ENCODE measurements at regions not wholly inside any gene's neighbourhood (a gene's known extent, or its start where the extent isn't known, plus 50 kb on each side); places are given as distances from the start of the nearest gene placed in this dataset.

- Histone ChIP-seq H3K4me1 (no peaks in the 10 kb centered on the region), H3K9me3 (no peaks in the 10 kb centered on the region), H3K27me3 (no peaks in the 10 kb centered on the region), H3K27ac (no peak overlapping the region), H3K36me3 (no peaks in the 10 kb centered on the region), H3K4me3 (no peak overlapping the region)
- TF ChIP-seq CTCF (IDR thresholded peaks at IDR 0.05) = no peak
- no peak for TF ChIP-seq POLR2AphosphoS5 (IDR thresholded peaks at IDR 0.05)
- TF ChIP-seq POLR2A (IDR thresholded peaks at IDR 0.05) = no peak
- TF ChIP-seq EP300 (IDR thresholded peaks at IDR 0.05) = no peak
- intact Hi-C loops (cut with DNase I; ENCODE audit: low total_unique reads) = no loop called here
- DNase-seq = no peak
These were observed 542.3 kb downstream of the NXPH1 start for GRCh38 chr7:8975681-8976080.

- Histone ChIP-seq H3K27ac (no peak overlapping the region), H3K27me3 (no peaks in the 10 kb centered on the region), H3K4me1 (no peaks in the 10 kb centered on the region), H3K4me3 (no peak overlapping the region), H3K9me3 (no peaks in the 10 kb centered on the region), H3K36me3 (no peaks in the 10 kb centered on the region)
- intact Hi-C loops (cut with DNase I; ENCODE audit: low total_unique reads) = no loop called here
- DNase-seq = no peak
- TF ChIP-seq EP300 (IDR thresholded peaks at IDR 0.05) (no peak), POLR2A (IDR thresholded peaks at IDR 0.05) (no peak), POLR2AphosphoS5 (IDR thresholded peaks at IDR 0.05) (no peak), CTCF (IDR thresholded peaks at IDR 0.05) (no peak)
- 69 to 87% (median 78%) methylated on average over 2 of the region's 2 CpGs for WGBS, 5 donors
These were observed 549.1 kb downstream of the NXPH1 start for GRCh38 chr7:8982338-8982992.

DNA sequence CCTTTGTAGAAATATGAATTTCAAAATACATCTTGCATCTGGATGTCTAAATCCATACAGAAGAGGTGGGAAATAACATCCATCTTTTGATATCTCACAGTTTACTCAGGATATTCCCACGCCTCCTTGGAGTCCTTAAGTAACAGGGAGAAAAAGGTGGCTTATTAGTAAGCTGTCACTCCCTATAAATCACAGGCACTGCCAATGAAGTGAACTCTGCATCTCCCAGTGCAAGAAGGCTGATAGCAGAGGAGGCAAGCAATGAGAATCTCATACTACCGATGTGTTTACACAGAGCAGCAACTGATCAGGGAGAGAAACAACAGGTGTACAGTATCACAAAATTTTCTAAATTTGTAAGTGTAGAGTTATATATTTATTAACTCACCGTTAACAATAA lies 551.8 kb downstream of the NXPH1 start:
- 64 to 87% (median 76%) methylated on average over 3 of the region's 3 CpGs for WGBS, 5 donors
- intact Hi-C loops (cut with DNase I; ENCODE audit: low total_unique reads) = no loop called here
- Histone ChIP-seq H3K4me1 (no peaks in the 10 kb centered on the region), H3K4me3 (no peak overlapping the region), H3K9me3 (no peaks in the 10 kb centered on the region), H3K36me3 (no peaks in the 10 kb centered on the region), H3K27me3 (no peaks in the 10 kb centered on the region), H3K27ac (no peak overlapping the region)
- TF ChIP-seq POLR2A (IDR thresholded peaks at IDR 0.05) (no peak), CTCF (IDR thresholded peaks at IDR 0.05) (no peak), POLR2AphosphoS5 (IDR thresholded peaks at IDR 0.05) (no peak), EP300 (IDR thresholded peaks at IDR 0.05) (no peak)
- no peak for DNase-seq

DNA sequence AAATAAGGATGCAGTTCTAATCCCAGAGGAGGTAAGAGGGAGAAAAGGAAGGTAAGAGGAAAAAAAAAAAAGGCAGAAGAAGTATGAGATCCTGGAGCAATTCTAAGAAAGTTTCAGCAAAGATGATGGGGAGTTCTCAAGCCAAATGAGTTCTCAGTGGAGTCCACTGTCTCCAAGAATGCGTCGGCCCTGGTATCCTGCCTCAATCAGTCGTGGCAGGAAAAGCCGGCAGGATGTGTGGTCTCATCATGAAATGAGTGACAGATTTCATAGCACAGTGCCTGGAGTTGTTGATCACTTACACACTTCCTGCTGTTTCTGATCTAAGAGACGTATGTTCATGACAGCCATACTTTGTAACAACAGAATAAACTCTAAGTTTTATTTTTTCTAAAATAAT lies 554.9 kb downstream of the NXPH1 start:
- intact Hi-C loops (cut with DNase I; ENCODE audit: low total_unique reads) = no loop called here
- no peak for TF ChIP-seq EP300 (IDR thresholded peaks at IDR 0.05)
- no peak for TF ChIP-seq CTCF (IDR thresholded peaks at IDR 0.05)
- TF ChIP-seq POLR2AphosphoS5 (IDR thresholded peaks at IDR 0.05) = no peak
- WGBS, 5 donors = 57 to 65% (median 60%) methylated on average over 5 of the region's 5 CpGs

More for the DNA sequence above, 554.9 kb downstream of the NXPH1 start:
- H3K9me3 ChIP-seq = no peaks in the 10 kb centered on the region
- DNase-seq = no peak
- no peaks in the 10 kb centered on the region for H3K36me3 ChIP-seq
- no peak overlapping the region for H3K27ac ChIP-seq
- H3K4me1 ChIP-seq = no peaks in the 10 kb centered on the region
- H3K4me3 ChIP-seq = no peak overlapping the region
- H3K27me3 ChIP-seq = no peaks in the 10 kb centered on the region
